HG03039 (cell line): ENCODE measurements at regions not wholly inside any gene's neighbourhood (a gene's known extent, or its start where the extent isn't known, plus 50 kb on each side); places are given as distances from the start of the nearest gene placed in this dataset.
A peak's percentile ranks its signal among the peaks of the same experiment; 100 is the strongest.
"Not testable (repeated sequence)": the region's sequence is repeated elsewhere in the genome, so short reads cannot be mapped to it uniquely, and the experiment has no call there.

Source experiments
- ATAC-seq: cut with Tn5 transposase; IDR thresholded peaks from one replicate; pipeline ENCODE4 v1.9.1; 2021; ENCODE audit warnings: mild to moderate bottlenecking, moderate library complexity; ENCODE audit not compliant: unreplicated experiment

DNA sequence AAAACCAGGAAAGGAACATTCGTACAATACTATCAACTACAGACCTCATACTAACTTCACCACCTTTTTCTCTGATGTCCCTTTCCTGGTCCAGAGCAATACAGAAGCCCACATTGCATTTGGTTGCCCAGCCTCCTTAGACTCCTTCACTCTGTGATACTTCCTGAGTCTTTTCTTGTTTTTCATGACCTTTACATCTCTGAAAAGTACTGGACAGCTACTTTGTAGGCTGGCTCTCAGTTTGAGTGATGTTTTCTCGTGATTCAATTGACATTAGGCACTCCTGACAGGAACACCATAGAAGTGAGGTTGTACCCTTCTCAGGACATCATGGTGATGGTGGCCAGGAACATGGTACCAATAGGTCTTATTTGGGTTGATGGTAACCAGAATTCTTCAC is 185.9 kb upstream of the SLC39A10 start:
- ATAC-seq: no peak

DNA sequence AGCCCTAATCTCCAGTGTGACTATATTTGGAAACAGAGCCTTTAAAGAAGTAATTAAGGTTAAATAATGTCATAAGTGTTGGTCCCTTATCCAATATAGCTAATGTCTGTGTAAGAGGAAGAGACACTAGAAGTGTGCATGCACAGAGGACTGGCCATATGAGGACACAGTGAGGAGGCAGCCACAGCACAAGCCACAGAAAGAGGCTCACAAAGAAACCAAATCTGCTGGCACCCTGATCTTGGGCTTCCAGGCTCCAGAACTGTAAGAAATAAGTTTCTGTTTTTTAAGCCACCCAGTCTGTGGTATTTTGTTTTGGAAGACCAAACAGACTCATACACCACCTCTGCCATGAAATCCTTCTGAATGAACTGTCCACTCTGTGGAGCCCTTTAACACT is 186.4 kb upstream of the SLC39A10 start:
- ATAC-seq: no peak

DNA sequence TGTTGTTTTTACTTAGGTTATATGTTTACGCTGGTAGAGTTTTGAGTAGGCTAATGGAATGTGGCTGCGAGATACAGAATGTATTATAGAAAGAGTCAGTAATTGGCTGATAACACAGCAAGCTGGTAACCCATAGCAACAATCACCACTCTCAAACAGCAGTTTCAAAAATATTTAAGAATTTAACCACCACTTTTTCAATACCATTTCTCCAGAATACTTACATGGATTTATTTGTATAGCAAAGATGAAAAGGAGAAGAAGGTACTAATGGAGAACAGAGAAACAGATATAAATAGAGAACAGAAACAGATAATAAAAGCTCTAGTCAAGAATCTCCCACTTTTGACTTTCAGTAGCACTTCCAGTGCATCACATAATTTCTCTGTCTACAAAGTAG is 188.3 kb upstream of the SLC39A10 start:
- ATAC-seq: peak; percentile 74

DNA sequence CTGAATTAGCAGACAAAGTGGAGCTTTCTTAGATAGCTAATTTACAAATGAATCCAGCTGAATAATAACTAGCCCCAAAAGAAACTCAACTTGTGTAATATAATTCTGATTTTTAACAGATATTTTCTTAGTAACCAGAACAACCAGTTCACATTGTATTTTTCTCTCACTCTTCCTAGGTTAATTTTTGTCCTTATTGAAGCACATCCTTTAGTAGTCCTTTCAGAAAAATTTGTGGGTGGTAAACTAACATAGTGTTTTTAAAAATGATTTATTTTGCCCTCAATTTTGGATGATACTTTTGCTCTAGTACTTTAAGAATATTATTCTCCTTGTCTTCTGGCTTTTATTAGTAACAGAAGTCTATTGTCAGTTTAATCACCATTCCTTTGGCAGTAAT is 190.6 kb upstream of the SLC39A10 start:
- ATAC-seq: no peak

DNA sequence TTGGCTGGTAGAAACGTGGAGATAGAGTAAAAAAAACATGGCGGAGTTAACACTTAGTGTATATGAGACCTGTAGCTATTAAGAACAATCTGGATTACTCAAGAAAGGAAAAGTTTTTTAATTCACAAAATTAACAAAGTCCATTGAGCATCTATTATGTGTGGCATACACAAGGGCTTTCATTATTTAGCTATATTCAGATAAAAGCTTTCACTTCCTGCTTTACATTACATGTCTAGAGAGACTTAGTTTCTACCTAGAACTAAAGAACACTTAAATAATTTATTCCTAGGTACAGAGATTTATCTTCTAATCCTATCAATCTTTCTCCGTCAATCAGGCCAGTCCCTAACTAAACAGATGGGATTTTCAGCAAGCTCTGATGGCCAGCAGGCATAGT is 196.0 kb upstream of the SLC39A10 start:
- ATAC-seq: no peak

DNA sequence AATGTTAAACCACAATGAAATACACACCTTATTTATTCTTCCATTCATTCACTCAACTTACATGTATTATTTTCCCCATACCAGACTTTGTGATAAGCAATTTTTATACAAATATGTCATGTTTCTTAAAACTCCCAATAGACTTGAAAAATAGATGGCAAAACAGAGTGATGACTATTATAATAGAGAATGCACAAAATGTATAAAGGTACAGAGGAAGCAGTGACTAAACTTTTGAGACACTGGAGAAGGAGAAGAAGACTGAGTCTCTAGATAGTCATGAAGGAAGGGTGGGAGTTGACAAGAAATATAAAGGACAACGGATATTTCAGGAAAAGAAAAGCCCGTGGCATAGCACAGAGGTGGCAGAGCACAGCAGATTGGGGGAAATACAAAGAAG is 198.1 kb upstream of the SLC39A10 start:
- ATAC-seq: no peak

DNA sequence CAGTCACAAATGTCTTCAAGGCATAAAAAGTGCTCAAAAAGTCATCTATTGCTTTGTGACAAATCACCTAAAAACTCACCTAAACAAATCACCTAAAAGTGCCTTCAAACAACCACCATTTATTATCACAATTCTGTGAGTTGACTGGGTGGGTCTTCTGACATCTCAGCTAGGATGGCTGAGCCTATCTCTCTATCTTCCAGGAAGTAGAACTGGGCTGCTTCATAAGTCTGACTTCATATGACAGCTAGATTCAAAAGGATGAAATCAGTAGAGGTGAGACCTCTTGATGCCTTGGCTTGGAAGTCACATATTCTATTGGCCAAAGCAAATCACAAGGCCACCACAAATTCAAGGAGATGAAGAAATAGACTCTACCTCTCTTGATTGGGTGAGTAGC is 199.2 kb upstream of the SLC39A10 start:
- ATAC-seq: no peak

DNA sequence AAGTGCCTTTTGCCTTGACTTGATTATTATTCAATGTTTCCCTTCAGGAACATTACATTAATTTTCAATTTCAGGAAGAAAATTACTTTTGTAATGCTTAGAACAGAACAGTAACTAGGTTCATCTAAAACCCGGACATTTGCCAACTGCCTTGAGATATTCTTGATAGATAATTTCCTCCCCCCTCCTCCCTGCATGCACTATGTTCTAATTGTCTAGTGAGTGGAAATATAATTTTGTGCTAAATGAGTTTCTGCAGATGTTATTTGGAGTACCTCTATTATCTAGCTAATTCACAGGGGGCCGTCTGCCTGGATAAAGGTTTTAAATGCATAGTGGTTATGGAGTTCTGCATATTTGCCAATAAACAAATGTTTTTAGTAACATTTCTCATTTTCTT is 200.3 kb upstream of the SLC39A10 start:
- no peak for ATAC-seq

DNA sequence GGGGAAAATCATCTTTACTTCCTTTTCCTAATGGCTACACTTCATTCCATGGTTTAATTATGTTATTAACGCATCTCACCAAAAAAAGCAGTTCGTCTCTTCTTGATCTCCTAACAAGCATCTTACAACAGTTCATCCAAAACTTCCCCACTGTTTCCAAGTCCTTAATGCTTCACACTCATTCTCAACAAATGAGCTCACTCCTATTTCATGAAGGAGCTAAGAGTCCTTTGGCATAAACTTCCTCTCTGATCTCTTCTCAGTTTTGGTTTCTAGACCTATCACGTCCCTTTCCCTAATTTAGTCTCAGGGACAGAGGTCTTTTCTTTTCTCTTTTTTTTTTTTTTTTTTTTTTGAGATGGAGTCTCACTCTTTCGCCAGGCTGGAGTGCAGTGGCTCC is 205.9 kb upstream of the SLC39A10 start:
- ATAC-seq: no peak

DNA sequence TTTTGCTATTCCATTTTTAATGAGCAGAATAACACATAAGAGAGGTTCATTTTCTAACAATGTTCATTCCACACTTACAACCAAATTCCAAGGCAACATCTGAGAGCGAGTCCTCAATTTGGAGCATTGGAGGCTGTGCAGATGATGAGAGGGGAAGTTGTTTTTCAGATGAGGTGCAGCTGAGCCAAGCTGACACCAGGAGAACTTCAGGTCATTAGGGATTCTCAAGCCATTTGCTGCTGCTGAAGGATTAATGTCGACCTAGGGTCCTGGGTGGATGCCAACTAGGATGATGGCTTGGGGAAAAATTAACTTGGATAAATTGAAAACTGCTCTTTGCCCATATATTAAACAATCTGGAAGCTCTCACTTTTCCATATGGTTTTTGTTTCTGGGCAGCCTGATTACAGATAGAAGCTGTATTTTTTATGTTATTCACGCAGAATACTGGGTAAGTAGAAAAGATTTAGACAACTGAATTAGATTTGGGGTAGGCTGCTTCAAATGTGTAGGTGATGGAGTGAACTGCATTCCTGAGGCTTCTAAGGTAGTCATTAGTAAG is 206.4 kb upstream of the SLC39A10 start:
- ATAC-seq: no peak

DNA sequence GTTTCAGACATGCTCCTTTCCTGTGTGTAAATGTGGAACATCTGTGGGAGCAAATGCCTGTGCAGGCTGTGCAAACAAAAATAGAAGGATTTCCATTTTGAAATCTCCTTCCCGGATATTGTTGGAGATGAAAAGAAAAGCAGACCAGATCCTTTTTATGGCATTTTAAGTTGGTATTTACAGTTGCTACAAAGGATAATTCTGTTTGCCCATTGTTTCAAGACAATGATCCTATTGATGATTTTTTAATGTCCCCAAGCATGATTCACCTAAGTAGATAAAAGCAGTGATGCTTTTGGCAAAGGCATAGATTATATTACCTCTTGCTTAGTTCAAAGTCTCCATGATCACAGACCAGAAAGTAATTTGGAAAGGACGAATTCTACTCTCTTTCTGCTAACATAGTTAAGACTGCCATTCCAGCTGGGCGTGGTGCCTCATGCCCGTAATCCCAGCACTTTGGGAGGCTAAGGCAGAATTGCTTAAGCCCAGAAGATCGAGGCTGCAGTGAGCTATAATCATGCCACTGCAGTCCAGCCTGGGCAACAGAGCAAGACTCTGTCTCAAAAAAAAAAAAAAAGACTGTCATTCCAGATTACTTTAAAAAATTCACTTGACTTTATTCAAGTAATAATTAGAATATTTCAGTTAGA is 209.6 kb upstream of the SLC39A10 start:
- no peak for ATAC-seq

DNA sequence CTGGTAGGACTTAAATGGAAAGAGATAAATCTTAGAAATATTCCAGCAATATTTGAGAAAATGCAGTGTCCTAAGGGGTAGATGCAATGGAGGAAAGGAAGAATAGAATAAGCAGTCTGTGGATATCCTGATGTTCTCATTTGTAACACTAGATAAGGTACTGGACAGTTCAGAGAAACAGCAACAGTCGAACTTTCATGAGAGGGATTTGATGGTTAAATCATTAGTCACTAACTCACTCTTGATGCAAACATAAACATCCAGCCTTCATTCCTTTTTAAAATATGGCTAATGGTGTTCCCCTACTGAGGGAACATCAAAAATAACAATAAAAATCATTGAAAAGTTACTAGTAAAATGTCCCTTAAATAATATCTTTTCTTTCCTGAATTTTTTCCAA is 211.4 kb upstream of the SLC39A10 start:
- ATAC-seq: no peak

DNA sequence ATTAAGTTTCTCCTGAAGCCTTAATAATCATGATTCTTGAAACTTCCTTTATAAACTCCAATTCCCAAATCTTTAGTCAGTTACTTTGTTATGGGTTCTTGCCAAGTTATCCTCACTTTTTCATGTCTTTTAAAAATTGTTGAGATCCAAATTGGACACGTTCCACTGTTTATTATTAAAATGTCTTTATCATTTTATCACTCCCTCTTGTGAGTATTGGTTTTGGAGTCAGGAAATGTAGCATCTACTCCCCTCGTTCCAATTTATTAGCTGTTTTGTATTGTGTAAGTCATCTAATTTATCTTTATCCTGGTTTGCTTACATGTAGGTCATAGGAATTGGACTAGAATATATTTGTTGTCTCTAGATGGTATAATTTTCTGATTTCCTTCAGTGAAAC is 213.1 kb upstream of the SLC39A10 start:
- no peak for ATAC-seq

DNA sequence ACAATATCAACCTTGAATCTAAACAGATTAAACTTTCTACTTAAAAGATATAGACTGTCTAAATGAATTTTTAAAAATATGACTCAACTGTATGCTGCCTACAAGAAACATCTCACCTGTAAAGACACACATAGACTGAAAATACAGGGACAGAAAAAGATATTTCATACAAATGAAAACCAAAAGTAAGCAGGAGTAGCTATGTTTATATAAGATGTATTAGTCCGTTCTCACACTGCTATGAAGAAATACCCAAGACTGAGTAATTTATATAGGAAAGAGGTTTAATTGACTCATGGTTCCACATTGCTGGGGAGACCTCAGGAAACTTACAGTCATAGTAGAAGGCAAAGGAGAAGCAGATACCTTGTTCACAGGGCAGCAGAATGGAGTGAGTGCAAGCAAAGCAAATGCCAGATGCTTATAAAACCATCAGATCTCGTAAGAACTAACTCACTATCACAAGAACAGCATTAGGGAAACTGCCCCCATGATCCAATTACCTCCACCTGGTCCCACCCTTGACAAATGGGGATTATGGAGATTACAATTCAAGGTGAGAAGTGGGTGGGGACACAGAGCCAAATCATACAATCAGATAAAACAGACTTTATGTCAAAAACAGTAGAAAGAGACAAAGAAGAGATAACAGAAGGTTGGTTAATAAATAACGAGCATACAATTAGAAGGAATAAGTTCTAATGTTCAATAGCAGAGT is 214.4 kb upstream of the SLC39A10 start:
- ATAC-seq: no peak

DNA sequence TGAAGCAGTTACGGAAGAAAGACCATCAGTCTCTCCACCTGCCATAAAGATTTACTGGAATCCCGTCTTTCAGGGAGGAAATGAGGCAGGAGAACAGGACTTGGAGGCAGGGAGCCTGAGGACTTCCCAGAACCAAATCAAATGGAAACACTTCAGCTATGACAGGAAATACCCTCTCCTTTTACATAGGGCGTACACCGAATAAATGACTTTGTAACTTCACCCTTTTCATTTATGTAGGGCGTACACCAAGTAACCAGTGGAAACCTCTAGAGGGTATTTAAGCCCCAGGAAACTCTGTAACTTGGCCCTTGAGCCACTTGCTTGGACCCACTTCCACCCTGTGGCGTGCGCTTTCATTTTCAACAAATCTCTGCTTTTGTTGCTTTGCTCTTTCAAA is 218.3 kb upstream of the SLC39A10 start:
- ATAC-seq: no peak

DNA sequence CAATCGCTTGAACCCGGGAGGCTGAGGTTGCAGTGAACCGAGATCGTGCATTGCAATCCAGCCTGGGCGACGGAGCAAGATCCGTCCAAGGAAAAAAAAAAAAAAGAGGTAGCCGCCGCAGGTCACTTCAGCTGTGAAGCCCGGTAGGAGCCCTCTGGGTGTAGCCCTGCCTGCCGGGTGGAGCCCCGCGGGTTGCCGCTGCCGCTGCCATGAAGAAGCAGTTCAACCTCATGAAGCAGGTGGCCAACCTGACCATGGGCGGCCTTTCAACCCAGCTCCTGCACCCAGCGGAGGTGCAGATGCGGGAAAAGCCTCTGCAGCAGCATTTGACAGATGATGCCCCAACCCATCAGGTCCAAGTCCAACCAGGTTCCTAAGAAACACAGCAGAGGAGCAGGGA is 219.5 kb upstream of the SLC39A10 start:
- no peak for ATAC-seq

DNA sequence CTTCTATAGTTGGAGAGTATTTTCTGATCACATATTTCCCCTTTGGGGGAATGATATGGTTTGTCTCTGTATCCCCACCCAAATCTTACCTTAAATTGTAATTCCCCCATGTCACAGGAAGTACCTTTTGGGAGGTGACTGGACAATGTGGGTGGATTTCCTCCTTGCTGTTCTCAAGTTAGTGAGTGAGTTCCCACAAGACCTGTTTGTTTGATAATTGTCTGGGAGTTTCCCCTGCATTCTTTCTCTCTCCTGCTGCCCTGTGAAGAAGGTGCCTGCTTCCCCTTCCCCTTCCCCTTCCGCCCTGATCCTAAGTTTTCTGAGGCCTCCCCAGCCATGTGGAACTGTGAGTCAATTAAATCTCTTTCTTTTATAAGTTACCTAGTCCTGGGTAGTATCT is 222.7 kb upstream of the SLC39A10 start:
- ATAC-seq: no peak

DNA sequence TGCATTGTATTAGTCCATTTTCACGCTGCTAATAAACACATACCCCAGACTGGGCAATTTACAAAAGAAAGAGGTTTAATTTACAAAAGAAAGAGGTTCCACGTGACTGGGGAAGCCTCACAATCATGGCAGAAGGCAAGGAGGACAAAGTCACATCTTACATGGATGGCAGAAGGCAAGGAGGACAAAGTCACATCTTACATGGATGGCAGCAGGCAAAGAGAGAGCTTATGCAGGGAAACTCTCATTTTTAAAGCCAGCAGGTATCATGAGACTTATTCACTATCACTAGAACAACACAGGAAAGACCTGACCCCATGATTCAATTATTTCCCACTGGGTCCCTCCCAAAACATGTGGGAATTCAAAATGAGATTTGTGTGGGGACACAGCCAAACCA is 223.3 kb upstream of the SLC39A10 start:
- not testable (repeated sequence) for ATAC-seq

DNA sequence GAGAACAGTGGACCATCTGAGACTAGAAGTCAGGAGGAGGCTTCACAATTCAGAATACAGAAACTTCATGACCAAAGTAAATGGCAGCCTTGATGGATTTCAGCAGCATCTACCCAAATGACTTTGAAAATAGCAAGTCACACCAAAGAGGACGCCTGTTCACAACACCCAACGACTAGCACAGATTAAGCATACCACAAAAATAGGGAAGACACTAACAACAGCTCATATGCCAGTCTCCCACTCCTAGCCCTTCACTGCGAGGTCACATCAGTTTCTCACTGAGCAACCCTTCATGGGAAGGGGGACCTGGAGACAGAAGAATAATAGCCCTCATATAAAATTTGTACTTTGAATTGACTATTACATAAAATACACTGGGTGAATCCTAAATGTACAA is 228.4 kb upstream of the SLC39A10 start:
- ATAC-seq: no peak

DNA sequence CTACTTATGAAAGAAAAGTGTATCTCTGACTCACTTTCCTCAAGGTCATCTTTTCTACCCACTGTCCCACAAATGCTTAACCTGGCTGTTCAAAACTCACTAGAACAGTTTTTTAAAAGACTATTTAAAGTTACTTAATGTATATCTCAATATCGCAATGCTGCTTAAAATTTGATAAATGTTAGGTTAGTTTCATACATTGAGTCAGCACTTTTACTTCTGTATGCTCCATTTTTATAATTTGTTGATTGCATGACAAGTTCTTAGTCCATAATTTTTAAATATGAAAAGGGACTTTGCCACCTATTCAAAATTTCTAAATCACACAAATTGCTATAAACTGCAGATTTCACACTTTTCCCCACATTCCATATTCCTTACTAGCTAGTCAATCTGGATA is 231.7 kb upstream of the SLC39A10 start:
- ATAC-seq: no peak

DNA sequence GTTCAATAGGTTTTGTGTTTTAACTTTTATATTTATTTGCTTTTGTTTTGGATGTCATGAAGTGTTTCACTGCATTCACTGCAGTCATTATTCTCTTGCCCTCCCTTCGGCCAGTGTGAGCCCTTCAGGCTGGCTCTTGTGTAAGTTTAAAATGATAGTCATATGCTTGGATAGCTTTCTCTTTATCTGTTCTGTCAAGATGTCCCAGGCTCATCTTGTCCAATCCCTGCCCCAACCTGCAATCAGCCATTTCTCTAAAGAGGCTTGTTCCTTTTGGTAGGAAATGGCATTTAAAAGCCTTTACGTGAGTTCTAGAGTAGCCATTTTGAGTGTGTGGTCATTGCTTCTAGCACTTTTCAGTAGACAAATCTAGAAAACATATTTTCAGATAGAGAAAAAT is 238.0 kb upstream of the SLC39A10 start:
- ATAC-seq: no peak

DNA sequence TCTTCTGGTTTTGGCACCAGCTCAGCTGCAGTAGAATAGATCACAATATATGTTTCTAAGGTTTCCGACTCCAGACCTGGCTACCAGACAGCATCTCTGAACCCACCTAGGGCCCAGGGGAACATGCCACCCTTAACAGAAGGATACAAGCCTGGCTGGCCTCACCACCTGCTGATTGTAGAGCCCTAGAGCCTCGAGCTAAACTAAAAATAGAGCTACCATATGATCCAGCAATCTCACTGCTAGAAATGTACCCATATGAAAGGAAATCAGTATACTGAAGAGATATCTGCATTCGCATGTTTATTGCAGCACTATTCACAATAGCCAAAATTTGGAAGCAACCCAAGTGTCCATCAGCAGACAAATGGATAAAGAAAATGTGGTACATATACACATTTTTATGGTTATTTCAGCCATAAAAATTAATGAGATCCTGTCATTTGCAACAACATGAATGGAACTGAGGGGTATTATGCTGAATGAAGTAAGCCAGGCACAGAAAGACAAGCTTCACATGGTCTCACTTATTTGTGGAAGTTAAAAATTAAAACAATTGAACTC is 242.4 kb upstream of the SLC39A10 start:
- no peak for ATAC-seq
